ENCODE measurements at regions not wholly inside any gene's neighbourhood (a gene's known extent, or its start where the extent isn't known, plus 50 kb on each side); places are given as distances from the start of the nearest gene placed in this dataset.

DNA sequence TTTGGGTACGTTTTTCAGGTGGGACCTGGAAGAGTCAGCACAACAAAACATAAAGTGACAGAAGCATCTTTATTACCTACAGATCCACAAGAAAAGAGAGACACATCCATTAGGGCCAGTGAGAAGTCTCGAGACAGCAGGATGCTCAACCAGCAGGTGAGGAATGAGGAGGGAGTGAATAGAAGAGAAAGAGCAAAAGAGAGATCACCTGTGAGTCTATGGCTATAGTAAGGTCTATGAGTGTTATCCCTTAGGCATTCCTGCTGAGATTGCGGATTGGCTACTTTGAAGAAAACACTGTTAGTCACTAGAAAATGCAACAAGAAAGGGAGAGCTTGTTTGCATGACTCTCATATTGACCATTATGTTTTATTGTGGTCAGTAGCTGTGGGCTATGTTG, 1556.2 kb upstream of the GBE1 start:
- TF ChIP-seq, protein P1, sequence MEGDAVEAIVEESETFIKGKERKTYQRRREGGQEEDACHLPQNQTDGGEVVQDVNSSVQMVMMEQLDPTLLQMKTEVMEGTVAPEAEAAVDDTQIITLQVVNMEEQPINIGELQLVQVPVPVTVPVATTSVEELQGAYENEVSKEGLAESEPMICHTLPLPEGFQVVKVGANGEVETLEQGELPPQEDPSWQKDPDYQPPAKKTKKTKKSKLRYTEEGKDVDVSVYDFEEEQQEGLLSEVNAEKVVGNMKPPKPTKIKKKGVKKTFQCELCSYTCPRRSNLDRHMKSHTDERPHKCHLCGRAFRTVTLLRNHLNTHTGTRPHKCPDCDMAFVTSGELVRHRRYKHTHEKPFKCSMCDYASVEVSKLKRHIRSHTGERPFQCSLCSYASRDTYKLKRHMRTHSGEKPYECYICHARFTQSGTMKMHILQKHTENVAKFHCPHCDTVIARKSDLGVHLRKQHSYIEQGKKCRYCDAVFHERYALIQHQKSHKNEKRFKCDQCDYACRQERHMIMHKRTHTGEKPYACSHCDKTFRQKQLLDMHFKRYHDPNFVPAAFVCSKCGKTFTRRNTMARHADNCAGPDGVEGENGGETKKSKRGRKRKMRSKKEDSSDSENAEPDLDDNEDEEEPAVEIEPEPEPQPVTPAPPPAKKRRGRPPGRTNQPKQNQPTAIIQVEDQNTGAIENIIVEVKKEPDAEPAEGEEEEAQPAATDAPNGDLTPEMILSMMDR (IDR thresholded peaks at IDR 0.05), result no peak
- no peak for TF ChIP-seq POLR2A (IDR thresholded peaks at IDR 0.05)
